ENCODE measurements at regions not wholly inside any gene's neighbourhood (a gene's known extent, or its start where the extent isn't known, plus 50 kb on each side); places are given as distances from the start of the nearest gene placed in this dataset.

DNA sequence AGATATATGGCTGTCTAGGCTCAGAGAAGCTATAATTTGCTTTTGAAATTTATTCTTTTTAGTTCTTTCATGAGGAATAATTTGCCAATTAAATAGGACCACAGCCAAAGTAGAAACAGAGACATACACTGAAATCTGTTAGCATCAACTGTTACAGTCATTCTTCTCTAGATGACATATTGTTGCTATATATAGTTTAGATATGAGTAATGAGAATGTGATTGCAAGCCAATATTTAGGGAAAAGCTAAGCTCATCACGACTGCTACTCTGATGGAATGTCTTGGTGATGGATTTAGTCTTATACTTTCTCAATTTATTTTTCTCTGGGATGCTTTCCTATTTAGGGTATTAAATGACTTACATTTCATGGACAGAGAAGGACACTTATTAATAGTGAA, 259.1 kb downstream of the LNPK start:
- intact Hi-C loops (cut with DNase I; ENCODE audit: low total_unique reads): no loop called here
- no peak for DNase-seq (ENCODE audit: low spot score in 2 of 2)
- Histone ChIP-seq H3K27ac (no peak overlapping the region), H3K27me3 (no peaks in the 10 kb centered on the region), H3K4me3 (no peak overlapping the region), H3K4me1 (no peaks in the 10 kb centered on the region), H3K9me3 (no peaks in the 10 kb centered on the region), H3K36me3 (no peaks in the 10 kb centered on the region)
- TF ChIP-seq POLR2A (IDR thresholded peaks at IDR 0.05) (no peak), POLR2AphosphoS5 (IDR thresholded peaks at IDR 0.05) (no peak), CTCF (IDR thresholded peaks at IDR 0.05) (no peak)

GRCh38 chr2:175742367-175742766, 259.7 kb downstream of the LNPK start:
- no peak for DNase-seq (ENCODE audit: low spot score in 2 of 2)
- no peak overlapping the region for H3K4me3 ChIP-seq
- no peaks in the 10 kb centered on the region for H3K9me3 ChIP-seq
- TF ChIP-seq CTCF (IDR thresholded peaks at IDR 0.05) (no peak), POLR2A (IDR thresholded peaks at IDR 0.05) (no peak), POLR2AphosphoS5 (IDR thresholded peaks at IDR 0.05) (no peak)
- H3K4me1 ChIP-seq: no peaks in the 10 kb centered on the region
- H3K27me3 ChIP-seq: no peaks in the 10 kb centered on the region
- H3K36me3 ChIP-seq: no peaks in the 10 kb centered on the region
- intact Hi-C loops (cut with DNase I; ENCODE audit: low total_unique reads): no loop called here
- no peak overlapping the region for H3K27ac ChIP-seq

DNA sequence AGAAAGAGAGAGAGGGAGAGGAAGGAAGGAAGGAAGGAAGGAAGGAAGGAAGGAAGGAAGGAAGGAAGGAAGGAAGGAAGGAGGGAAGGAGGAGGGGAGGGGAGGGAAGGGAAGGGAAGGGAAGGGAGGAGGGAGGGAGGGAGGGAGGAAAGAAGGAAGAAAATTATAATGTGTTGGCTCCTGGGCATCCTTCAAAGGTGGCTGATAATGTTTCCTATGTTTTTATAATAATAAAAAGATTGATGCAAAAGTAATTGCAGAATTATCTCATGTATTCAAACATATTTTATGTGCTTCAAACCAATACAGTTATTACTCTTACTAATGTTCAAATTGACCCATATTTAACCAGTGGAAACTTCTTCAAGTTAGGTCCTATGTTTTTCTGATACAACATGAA, 260.9 kb downstream of the LNPK start:
- no peak for TF ChIP-seq POLR2A (IDR thresholded peaks at IDR 0.05)
- TF ChIP-seq CTCF (IDR thresholded peaks at IDR 0.05): no peak
- no peak for TF ChIP-seq POLR2AphosphoS5 (IDR thresholded peaks at IDR 0.05)
- Histone ChIP-seq H3K27ac (no peak overlapping the region), H3K9me3 (no peaks in the 10 kb centered on the region), H3K4me1 (no peaks in the 10 kb centered on the region), H3K4me3 (no peak overlapping the region), H3K36me3 (no peaks in the 10 kb centered on the region), H3K27me3 (no peaks in the 10 kb centered on the region)
- DNase-seq (ENCODE audit: low spot score in 2 of 2): no peak
- intact Hi-C loops (cut with DNase I; ENCODE audit: low total_unique reads): no loop called here

GRCh38 chr2:175737722-175738361, 264.2 kb downstream of the LNPK start:
- no peak overlapping the region for H3K4me3 ChIP-seq
- no peaks in the 10 kb centered on the region for H3K27me3 ChIP-seq
- no peak overlapping the region for H3K27ac ChIP-seq
- no peaks in the 10 kb centered on the region for H3K36me3 ChIP-seq
- intact Hi-C loops (cut with DNase I; ENCODE audit: low total_unique reads): no loop called here
- H3K9me3 ChIP-seq: no peaks in the 10 kb centered on the region
- DNase-seq (ENCODE audit: low spot score in 2 of 2): no peak
- TF ChIP-seq POLR2A (IDR thresholded peaks at IDR 0.05): no peak
- TF ChIP-seq POLR2AphosphoS5 (IDR thresholded peaks at IDR 0.05): no peak
- no peak for TF ChIP-seq CTCF (IDR thresholded peaks at IDR 0.05)
- no peaks in the 10 kb centered on the region for H3K4me1 ChIP-seq

- Histone ChIP-seq H3K4me1 (no peaks in the 10 kb centered on the region), H3K27me3 (no peaks in the 10 kb centered on the region), H3K27ac (no peak overlapping the region), H3K4me3 (no peak overlapping the region), H3K36me3 (no peaks in the 10 kb centered on the region), H3K9me3 (no peaks in the 10 kb centered on the region)
- DNase-seq (ENCODE audit: low spot score in 2 of 2): no peak
- TF ChIP-seq POLR2A (IDR thresholded peaks at IDR 0.05) (no peak), CTCF (IDR thresholded peaks at IDR 0.05) (no peak), POLR2AphosphoS5 (IDR thresholded peaks at IDR 0.05) (no peak)
- intact Hi-C loops (cut with DNase I; ENCODE audit: low total_unique reads): loop anchor here (5.0 kb wide), 1 partner anchor 818 kb away; no protein-coding TSS in a partner anchor
Measured at GRCh38 chr2:175734686-175735085, 267.4 kb downstream of the LNPK start.
